IMR-90 (cell line): ENCODE measurements at regions not wholly inside any gene's neighbourhood (a gene's known extent, or its start where the extent isn't known, plus 50 kb on each side); places are given as distances from the start of the nearest gene placed in this dataset.
"Not testable (repeated sequence)": the region's sequence is repeated elsewhere in the genome, so short reads cannot be mapped to it uniquely, and the experiment has no call there.

Experiments used
- CEBPB ChIP-seq: IDR thresholded peaks from 2 replicates; pipeline ENCODE4 v1.6.1; 2012; ENCODE audit warnings: low read depth, low read length, improper control_type of control experiment
- MXI1 ChIP-seq: IDR thresholded peaks from 2 replicates; pipeline ENCODE4 v1.6.1; 2012; ENCODE audit warnings: low read depth, mild to moderate bottlenecking, low read length, moderate library complexity, borderline replicate concordance
- POLR2A ChIP-seq: IDR thresholded peaks from 2 replicates; pipeline ENCODE4 v1.6.1; 2012; ENCODE audit warnings: mild to moderate bottlenecking, low read depth, low read length
- RAD21 ChIP-seq: IDR thresholded peaks from 2 replicates; pipeline ENCODE4 v1.6.1; 2012; ENCODE audit warnings: low read length, improper control_type of control experiment
- RFX5 ChIP-seq: IDR thresholded peaks from 2 replicates; pipeline ENCODE4 v1.8.0; 2012; ENCODE audit warnings: low read depth, mild to moderate bottlenecking, low read length, moderate library complexity
- SMC3 ChIP-seq: fragments of 150-350 bp; IDR thresholded peaks from 2 replicates; pipeline ENCODE4 v1.6.1; 2016; ENCODE audit warnings: low read depth, mild to moderate bottlenecking, antibody characterized with exemption, low read length, moderate library complexity
- TF ChIP-seq, protein P1 (sequence below): conservative IDR thresholded peaks from 2 replicates; pipeline ENCODE4 v1.5.1; 2012; ENCODE audit warnings: mild to moderate bottlenecking, low read depth, low read length, improper control_type of control experiment

DNA sequence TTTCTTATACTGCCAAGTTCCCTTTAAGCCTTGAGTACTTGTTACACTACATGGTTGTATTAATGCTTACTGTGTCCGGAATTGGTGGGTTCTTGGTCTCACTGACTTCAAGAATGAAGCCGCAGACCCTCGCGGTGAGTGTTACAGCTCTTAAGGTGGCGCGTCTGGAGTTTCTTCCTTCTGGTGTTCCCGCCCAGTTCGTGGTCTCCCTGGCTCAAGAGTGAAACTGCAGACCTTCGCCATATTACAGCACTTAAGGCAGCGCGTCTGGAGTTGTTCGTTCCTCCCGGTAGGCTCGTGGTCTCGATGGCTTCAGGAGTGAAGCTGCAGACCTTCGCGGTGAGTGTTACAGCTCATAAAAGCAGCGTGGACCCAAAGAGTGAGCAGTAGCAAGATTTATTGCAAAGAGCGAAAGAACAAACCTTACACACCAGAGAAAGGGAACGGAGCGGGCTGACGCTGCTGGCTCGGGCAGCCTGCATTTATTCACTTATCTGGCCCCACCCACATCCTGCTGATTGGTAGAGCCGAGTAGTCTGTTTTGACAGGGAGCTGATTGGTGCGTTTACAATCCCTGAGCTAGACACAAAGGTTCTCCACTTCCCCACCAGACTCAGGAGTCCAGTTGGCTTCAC, 1171.3 kb upstream of the B3GALT2 start:
- TF ChIP-seq, protein P1, sequence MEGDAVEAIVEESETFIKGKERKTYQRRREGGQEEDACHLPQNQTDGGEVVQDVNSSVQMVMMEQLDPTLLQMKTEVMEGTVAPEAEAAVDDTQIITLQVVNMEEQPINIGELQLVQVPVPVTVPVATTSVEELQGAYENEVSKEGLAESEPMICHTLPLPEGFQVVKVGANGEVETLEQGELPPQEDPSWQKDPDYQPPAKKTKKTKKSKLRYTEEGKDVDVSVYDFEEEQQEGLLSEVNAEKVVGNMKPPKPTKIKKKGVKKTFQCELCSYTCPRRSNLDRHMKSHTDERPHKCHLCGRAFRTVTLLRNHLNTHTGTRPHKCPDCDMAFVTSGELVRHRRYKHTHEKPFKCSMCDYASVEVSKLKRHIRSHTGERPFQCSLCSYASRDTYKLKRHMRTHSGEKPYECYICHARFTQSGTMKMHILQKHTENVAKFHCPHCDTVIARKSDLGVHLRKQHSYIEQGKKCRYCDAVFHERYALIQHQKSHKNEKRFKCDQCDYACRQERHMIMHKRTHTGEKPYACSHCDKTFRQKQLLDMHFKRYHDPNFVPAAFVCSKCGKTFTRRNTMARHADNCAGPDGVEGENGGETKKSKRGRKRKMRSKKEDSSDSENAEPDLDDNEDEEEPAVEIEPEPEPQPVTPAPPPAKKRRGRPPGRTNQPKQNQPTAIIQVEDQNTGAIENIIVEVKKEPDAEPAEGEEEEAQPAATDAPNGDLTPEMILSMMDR, result not testable (repeated sequence)
- not testable (repeated sequence) for TF ChIP-seq POLR2A, CEBPB, RAD21, RFX5, SMC3, MXI1
